GM21423 (cell line): ENCODE measurements at regions not wholly inside any gene's neighbourhood (a gene's known extent, or its start where the extent isn't known, plus 50 kb on each side); places are given as distances from the start of the nearest gene placed in this dataset.
"Not testable (repeated sequence)": the region's sequence is repeated elsewhere in the genome, so short reads cannot be mapped to it uniquely, and the experiment has no call there.

Experiments used
- ATAC-seq: cut with Tn5 transposase; IDR thresholded peaks from one replicate; pipeline ENCODE4 v1.9.1; 2021; ENCODE audit warnings: mild to moderate bottlenecking, moderate library complexity; ENCODE audit not compliant: unreplicated experiment

DNA sequence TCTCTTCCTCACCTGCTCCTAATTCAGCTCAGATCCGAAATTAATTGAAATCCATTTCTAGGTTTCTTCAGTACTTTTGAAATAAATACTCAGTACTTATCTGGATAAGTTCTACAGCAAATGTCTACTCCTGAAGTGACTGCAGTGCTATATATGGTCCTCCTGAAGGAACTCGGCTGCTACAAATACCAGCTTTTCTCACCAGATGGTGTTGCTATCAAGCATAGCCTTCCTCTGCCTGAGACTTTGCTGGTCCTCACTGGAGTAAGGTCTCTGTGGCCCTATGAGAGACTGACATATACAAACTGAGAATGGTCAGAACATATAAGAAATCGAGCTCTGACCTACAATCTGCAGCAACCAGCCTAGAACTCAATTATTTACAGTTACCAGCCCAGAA is 161.6 kb downstream of the NDFIP2 start:
- ATAC-seq, result no peak

DNA sequence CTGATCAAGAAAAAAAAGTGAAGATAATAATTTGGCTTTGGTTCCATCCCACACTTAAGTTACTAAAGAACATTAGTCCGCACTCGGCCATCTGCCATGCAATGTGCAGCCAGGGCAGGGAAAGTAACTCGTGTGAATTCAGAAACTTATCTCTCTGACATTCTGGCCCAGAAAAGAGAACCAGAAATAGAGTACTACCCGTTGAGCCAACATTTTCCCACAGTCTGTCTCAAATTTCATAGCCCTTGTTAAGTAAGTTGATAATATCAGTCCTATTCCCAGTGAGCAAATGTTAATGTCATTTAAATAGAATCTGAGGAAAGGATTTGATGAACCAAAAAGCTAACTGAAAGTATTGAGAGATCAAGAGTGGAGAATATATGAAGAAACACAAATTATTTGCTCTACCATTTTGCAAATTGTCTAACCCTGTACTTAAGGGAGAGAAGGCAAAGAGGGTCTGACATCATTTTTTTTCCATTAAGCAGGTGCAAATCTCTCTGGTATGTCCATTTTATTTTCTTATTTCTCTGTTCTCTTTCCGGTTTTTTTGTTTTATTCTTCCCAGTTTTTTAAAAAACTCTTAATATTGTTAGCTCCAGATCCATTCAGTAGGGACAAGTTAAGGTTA is 156.3 kb downstream of the NDFIP2 start:
- ATAC-seq, result no peak

DNA sequence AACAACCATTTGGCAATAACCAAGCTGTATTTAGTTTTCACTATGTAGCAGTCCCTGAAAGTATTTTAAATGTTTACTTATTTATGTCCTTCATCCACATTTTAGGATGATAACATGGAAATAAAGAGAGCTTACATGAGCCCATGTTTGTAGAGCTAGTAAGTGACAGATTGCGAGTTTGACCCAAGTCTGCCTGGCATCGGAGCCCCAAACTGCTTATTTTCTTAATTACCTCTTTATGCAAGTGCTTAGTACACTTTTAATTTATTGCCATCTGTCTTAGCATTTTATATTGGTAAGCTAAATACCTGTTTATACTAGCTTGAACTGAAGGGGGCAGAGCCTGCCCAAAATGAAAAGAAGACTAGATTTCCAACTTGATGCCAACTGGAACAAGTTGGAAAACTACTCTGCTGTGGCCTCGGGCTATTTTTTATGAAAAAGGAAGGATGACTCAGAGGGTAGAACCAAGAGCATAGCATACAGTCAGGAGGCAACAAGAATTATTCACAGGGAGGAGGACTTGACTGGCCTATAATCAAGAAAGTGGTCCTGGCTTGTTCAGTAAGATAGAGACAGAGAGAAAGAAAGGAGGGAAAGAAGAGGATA is 150.2 kb downstream of the NDFIP2 start:
- ATAC-seq, result no peak

DNA sequence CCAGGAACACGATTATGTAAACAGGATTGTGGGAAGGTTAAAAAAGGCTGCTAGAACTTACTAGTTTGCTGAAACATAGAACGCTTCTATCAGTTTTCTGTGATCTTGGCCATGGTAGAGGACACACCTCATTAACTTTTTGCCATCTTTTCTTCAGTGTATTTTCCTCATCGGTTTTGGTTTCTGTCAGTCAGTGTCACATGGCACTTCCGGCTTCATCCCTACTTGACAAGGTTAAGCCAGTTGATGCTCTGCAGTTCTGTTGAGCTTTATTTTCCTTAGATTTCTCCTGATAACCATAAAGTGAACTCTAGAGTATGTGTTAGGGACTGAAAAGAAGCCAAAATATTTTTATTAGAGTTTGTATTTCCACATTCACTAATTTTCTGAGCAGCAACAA is 147.5 kb downstream of the NDFIP2 start:
- no peak for ATAC-seq

DNA sequence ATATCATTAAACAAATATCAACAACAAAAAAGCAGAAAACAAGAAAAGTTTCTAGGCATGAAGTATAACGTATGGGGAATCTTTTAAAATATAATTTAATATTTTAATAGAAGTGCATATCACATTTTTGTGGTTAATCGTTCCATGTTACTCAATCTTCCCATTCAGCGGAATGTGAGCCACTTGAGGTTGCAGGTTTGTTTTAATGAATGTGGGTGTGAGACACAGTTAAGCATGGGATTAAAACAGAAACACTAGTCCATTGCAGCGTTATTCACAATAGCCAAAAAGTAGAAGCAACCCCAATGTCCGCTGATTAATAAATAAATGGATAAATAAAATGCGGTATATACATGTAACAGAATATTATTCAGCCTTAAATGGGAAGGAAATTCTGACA is 146.0 kb downstream of the NDFIP2 start:
- ATAC-seq, result no peak

DNA sequence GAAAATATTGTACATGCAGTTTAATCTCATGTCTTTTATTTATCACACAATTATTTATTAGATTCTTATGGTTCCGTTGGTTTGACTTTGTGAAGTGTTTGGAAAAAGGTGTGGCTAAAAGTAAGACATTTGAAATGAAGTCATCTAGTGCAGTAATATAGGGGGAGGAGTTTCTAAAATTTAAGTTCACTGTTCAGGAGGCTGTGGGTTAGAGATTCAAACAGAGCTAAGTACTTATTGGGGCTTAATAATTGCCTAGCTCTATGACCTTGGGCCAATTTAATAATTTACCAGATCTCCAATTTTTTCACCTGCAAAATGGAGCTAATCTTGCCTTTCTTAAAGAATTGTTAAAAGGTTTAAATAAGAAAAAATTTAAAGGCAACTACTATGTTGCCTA is 144.6 kb downstream of the NDFIP2 start:
- no peak for ATAC-seq

DNA sequence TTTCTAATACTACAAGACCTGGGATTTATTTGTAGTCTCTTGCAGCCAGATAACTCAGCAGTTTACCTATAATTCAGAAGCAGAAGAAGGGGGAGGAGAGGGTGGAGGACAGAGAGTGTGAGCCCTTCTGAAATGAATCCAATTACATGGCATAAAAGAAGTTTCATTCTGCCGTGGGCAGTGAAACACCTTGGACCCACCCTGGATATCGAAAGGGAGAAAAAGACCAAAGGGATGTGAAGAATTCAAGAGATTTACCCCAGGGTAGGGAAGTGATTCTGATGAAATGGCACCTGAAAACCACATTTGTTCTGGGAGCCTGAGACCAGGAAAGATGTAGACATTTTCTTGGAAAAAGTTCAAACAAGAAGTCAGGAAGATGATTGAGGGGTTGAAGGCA is 140.9 kb downstream of the NDFIP2 start:
- ATAC-seq, result no peak

DNA sequence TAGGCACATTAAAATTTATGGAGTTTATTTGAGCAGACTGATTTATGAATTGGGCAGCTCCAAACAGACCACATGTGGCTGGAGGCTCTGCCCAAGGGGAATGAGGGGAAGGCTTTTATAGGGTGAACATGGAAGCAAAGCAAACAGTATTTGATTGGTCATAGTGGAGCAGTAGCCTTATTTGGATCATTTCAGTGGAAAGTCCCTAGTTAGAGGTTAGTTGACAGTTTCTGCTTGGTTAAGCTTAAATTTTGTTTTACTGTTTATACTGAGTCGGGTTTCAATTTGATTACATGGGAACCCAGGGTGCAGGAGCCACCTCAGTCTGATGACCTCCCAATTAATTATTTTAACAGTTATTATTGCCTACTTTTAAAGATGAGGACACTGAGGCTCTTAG is 140.5 kb downstream of the NDFIP2 start:
- no peak for ATAC-seq

DNA sequence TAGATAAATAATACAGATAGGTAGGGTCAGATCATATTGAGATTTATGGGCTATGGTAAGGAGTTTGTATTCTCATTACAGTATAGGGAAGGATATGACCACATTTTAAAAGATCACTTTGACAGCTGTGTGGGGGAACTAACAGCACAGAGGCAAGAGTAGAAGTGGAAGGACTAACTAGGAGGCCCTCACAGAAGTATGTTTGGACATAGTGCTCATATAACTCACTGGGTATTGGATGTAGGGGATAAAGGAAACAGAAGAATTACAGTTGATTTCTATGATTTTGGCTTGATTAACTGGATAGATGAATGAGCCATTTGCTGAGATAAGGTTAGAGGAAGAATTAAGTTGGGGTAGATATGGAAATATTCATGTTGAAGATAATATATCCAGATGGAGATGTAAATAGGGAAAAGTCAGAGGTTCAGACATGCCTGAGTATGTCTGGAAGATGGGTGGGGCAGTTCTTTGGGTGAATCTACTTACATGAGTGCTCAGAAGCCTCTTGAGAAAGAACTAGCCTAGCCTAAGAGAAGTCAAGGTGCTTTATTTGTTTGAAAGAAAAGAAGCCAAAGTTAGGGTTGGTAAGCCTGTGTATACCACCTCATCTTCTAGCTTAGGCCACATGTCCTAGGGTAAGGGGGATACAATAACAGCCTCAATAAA is 133.4 kb downstream of the NDFIP2 start:
- no peak for ATAC-seq

DNA sequence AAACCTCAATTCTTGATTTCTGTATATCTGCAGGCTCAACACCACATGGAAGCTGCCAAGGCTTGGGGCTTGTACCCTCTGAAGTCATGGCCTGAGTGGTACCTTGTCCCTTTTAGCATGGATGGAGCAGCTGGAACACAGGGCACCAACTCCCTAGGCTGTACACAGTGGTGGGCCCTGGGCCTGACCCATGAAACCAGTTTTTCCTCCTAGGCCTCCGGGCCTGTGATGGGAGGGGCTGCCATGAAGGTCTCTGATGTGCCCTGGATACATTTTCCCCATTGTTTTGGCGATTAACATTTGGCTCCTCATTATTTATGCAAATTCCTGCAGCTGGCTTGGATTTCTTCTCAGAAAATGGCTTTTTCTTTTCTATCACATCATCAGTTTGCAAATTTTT is 131.6 kb downstream of the NDFIP2 start:
- no peak for ATAC-seq

DNA sequence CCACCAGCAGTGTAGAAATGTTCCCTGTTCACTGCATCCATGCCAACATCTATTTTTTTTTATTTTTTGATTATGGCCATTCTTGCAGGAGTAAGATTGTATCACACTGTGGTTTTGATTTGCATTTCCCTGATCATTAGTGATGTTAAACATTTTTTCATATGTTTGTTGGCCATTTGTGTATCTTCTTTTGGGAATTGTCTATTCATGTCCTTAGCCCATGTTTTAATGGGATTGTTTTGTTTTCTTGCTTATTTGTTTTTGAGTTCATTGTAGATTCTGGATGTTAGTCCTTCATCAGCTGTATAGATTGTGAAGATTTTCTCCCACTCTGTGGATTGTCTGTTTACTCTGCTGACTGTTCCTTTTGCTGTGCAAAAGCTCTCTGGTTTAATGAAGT is 126.9 kb downstream of the NDFIP2 start:
- not testable (repeated sequence) for ATAC-seq
